VCaP (cell line): ENCODE measurements at regions not wholly inside any gene's neighbourhood (a gene's known extent, or its start where the extent isn't known, plus 50 kb on each side); places are given as distances from the start of the nearest gene placed in this dataset.

Source experiments
- H3K27ac ChIP-seq: fragments of 450-650 bp; 2 replicates; pipeline ENCODE4 v1.5.1; 2017
- CTCF ChIP-seq: fragments of 450-650 bp; conservative IDR thresholded peaks from 2 replicates; pipeline ENCODE4 v1.5.1; 2017; ENCODE audit warnings: mild to moderate bottlenecking, moderate library complexity

DNA sequence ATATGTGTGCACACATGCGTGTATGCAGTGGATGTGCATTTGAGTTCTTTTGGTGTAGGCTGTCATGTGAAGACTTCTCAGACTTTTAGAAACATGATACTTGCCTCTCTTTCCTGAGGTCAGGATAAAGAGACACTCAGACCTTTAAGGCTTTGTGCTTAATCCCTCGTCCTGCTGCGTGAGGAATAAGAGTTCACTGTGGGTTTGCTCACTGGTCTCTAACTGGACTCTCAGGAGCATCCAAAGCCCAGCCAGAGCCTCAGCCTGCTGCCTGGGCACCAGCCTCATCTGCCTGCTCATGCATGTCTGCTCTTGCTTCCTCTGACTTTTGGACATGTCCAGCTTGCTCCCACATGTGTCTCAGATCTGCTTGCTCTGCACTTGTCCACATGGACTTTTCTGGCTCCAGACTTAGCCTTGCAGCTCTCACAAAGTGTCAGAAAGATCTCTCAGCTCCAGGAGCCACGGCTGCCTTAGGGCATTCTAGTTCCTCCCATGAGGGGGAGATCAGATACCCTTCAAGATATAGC, 65.1 kb upstream of the ZNF366 start:
- H3K27ac ChIP-seq, result no peak overlapping the region
- TF ChIP-seq CTCF, result no peak

GRCh38 chr5:72569408-72569944, 62.3 kb upstream of the ZNF366 start:
- no peak for TF ChIP-seq CTCF
- no peak overlapping the region for H3K27ac ChIP-seq

- no peak overlapping the region for H3K27ac ChIP-seq
- TF ChIP-seq CTCF, result no peak
Measured at GRCh38 chr5:72566746-72567145, 59.5 kb upstream of the ZNF366 start.

DNA sequence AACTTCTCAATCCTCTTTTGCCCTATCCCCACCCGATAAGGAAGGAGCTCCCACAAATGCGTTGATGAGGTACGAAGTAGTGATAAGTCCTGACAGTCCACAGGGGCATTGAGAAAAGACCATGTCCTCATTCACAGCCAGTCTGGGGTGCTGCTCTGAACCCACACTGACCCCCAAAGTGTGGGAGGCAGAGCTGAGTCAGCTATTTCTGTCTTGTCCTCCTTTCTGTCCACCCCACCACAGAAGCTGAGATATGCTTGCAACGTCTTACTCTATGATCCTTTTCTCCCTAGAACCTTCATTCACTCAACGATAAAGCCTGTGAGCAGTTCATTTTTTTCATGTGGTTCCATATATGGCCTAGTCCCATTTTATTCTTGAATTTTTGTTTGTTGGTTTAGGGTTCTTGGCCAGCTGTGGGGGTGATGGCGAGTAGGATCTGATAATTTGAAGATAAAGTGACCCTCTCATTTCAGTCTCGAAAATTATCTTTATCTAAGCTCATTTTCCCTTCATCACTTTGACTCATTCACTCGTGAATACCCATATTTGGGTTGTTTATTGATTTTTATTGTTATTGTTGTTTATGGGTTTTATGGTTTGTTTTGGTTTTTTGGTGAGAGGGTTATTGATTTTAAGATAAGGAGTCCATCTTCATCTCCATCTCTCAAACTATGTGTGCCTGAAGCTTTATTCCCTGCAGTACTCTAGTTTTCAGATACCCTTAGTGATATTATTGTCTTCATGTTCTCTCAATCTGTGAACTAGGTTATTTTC, 58.5 kb upstream of the ZNF366 start:
- no peak overlapping the region for H3K27ac ChIP-seq
- no peak for TF ChIP-seq CTCF

GRCh38 chr5:72562717-72563116, 55.5 kb upstream of the ZNF366 start:
- no peak for TF ChIP-seq CTCF

GRCh38 chr5:72561148-72561972, 54.1 kb upstream of the ZNF366 start:
- no peak overlapping the region for H3K27ac ChIP-seq
- TF ChIP-seq CTCF, result no peak

More at GRCh38 chr5:72562717-72563116, 55.5 kb upstream of the ZNF366 start:
- H3K27ac ChIP-seq, result no peak overlapping the region
